ENCODE measurements at regions not wholly inside any gene's neighbourhood (a gene's known extent, or its start where the extent isn't known, plus 50 kb on each side); places are given as distances from the start of the nearest gene placed in this dataset.

- FAIRE-seq: no peak
Measured at GRCh38 chr1:175845338-175845737, 101.9 kb upstream of the TNR start.

GRCh38 chr1:175844877-175845276 lies 101.5 kb upstream of the TNR start:
- dilution Hi-C loops (cut with MboI; ENCODE audit: extremely low pct_ligation_motif_present, low sequenced_read_pairs): no loop called here
- no peak for FAIRE-seq

More at GRCh38 chr1:175845338-175845737, 101.9 kb upstream of the TNR start:
- H3K9ac ChIP-seq (ENCODE audit: control insufficient read depth, extremely low read depth, insufficient read depth, low read length): no peak overlapping the region
- H2AFZ ChIP-seq (ENCODE audit: control insufficient read depth, low read length): no peak overlapping the region
- no peaks in the 10 kb centered on the region for H3K9me1 ChIP-seq (ENCODE audit: control insufficient read depth, extremely low read depth, insufficient read depth, low read length)
- no peaks in the 10 kb centered on the region for H3K4me1 ChIP-seq (ENCODE audit: control insufficient read depth, extremely low read depth, insufficient read depth, low read length)
- H3K4me2 ChIP-seq (ENCODE audit: control insufficient read depth, extremely low read depth, insufficient read depth, low read depth, low read length): no peak overlapping the region
- DNase-seq (ENCODE audit: low read depth, low spot score): no peak
- no peak overlapping the region for H3K27ac ChIP-seq (ENCODE audit: control insufficient read depth, insufficient read depth, low read length)
- dilution Hi-C loops (cut with MboI; ENCODE audit: extremely low pct_ligation_motif_present, low sequenced_read_pairs): no loop called here
- no peak for TF ChIP-seq CTCF (optimal IDR thresholded peaks at IDR 0.05 in 1 of 3, IDR thresholded peaks at IDR 0.05 in 1 of 3, conservative IDR thresholded peaks at IDR 0.05 in 1 of 3; ENCODE audit: extremely low read depth in 1 of 3, insufficient read depth in 2 of 3, low read length in 3 of 3)
- TF ChIP-seq EZH2 (IDR thresholded peaks at IDR 0.05; ENCODE audit: low read length): no peak
- peaks cover 9% of the 10 kb centered on the region for H3K27me3 ChIP-seq (ENCODE audit: control insufficient read depth, extremely low read depth, insufficient read depth, low read length)
- H3K36me3 ChIP-seq (ENCODE audit: control insufficient read depth in 2 of 2, extremely low read depth in 1 of 2, insufficient read depth in 2 of 2, low read length in 2 of 2): no peaks in the 10 kb centered on the region
- no peaks in the 10 kb centered on the region for H4K20me1 ChIP-seq (ENCODE audit: control insufficient read depth, extremely low read depth, insufficient read depth, low read length)
- H3K4me3 ChIP-seq (ENCODE audit: control insufficient read depth in 2 of 3, extremely low read depth in 1 of 3, insufficient read depth in 2 of 3, low read depth in 1 of 3, low read length in 3 of 3): no peak overlapping the region
- no peaks in the 10 kb centered on the region for H3K79me2 ChIP-seq (ENCODE audit: control insufficient read depth, insufficient read depth, low read length)
- no peaks in the 10 kb centered on the region for H3K9me3 ChIP-seq (ENCODE audit: control insufficient read depth, low read depth, low read length)

More at GRCh38 chr1:175844877-175845276, 101.5 kb upstream of the TNR start:
- Histone ChIP-seq H3K27ac (ENCODE audit: control insufficient read depth, insufficient read depth, low read length) (no peak overlapping the region), H3K4me1 (ENCODE audit: control insufficient read depth, extremely low read depth, insufficient read depth, low read length) (no peaks in the 10 kb centered on the region), H3K79me2 (ENCODE audit: control insufficient read depth, insufficient read depth, low read length) (no peaks in the 10 kb centered on the region), H3K27me3 (ENCODE audit: control insufficient read depth, extremely low read depth, insufficient read depth, low read length) (peaks cover 9% of the 10 kb centered on the region), H4K20me1 (ENCODE audit: control insufficient read depth, extremely low read depth, insufficient read depth, low read length) (no peaks in the 10 kb centered on the region), H3K9me3 (ENCODE audit: control insufficient read depth, low read depth, low read length) (no peaks in the 10 kb centered on the region), H2AFZ (ENCODE audit: control insufficient read depth, low read length) (no peak overlapping the region), H3K9me1 (ENCODE audit: control insufficient read depth, extremely low read depth, insufficient read depth, low read length) (no peaks in the 10 kb centered on the region), H3K36me3 (ENCODE audit: control insufficient read depth in 2 of 2, extremely low read depth in 1 of 2, insufficient read depth in 2 of 2, low read length in 2 of 2) (no peaks in the 10 kb centered on the region), H3K4me3 (ENCODE audit: control insufficient read depth in 2 of 3, extremely low read depth in 1 of 3, insufficient read depth in 2 of 3, low read depth in 1 of 3, low read length in 3 of 3) (no peak overlapping the region), H3K9ac (ENCODE audit: control insufficient read depth, extremely low read depth, insufficient read depth, low read length) (no peak overlapping the region), H3K4me2 (ENCODE audit: control insufficient read depth, extremely low read depth, insufficient read depth, low read depth, low read length) (no peak overlapping the region)
- TF ChIP-seq EZH2 (IDR thresholded peaks at IDR 0.05; ENCODE audit: low read length): no peak
- no peak for TF ChIP-seq CTCF (optimal IDR thresholded peaks at IDR 0.05 in 1 of 3, IDR thresholded peaks at IDR 0.05 in 1 of 3, conservative IDR thresholded peaks at IDR 0.05 in 1 of 3; ENCODE audit: extremely low read depth in 1 of 3, insufficient read depth in 2 of 3, low read length in 3 of 3)
- DNase-seq (ENCODE audit: low read depth, low spot score): no peak
